ENCODE measurements at regions not wholly inside any gene's neighbourhood (a gene's known extent, or its start where the extent isn't known, plus 50 kb on each side); places are given as distances from the start of the nearest gene placed in this dataset.

- TF ChIP-seq ZNF362 (tag by site-specific recombination; IDR thresholded peaks at IDR 0.05) (no peak), ZNF404 (tag by site-specific recombination; IDR thresholded peaks at IDR 0.05) (no peak)
Observed at GRCh38 chrX:46070421-46070820, 474.8 kb downstream of the ZNF674 start (continued).

GRCh38 chrX:46059316-46059715 is 485.9 kb downstream of the ZNF674 start:
- no peak for TF ChIP-seq ATF2 (tag by site-specific recombination; IDR thresholded peaks at IDR 0.05; ENCODE audit: low read depth)
- no peak for TF ChIP-seq GLI4 (tag by site-specific recombination; IDR thresholded peaks at IDR 0.05)
- TF ChIP-seq SP3 (tag by site-specific recombination; IDR thresholded peaks at IDR 0.05): no peak
- TF ChIP-seq ZNF777 (tag by site-specific recombination; IDR thresholded peaks at IDR 0.05; ENCODE audit: borderline replicate concordance): no peak
- no peak for TF ChIP-seq ZNF830 (tag by site-specific recombination; IDR thresholded peaks at IDR 0.05; ENCODE audit: low read depth)
- no peak for TF ChIP-seq ZBTB26 (tag by site-specific recombination; optimal IDR thresholded peaks at IDR 0.05)
- TF ChIP-seq ZNF426 (tag by site-specific recombination; IDR thresholded peaks at IDR 0.05): no peak
- TF ChIP-seq KLF8 (tag by site-specific recombination; IDR thresholded peaks at IDR 0.05): no peak
- TF ChIP-seq ZEB2 (tag by site-specific recombination; IDR thresholded peaks at IDR 0.05): no peak
- no peak for TF ChIP-seq ZBTB11 (tag by site-specific recombination; conservative IDR thresholded peaks at IDR 0.05; ENCODE audit: low read depth)
- TF ChIP-seq ZBTB17 (tag by site-specific recombination; IDR thresholded peaks at IDR 0.05): no peak
- no peak for TF ChIP-seq ZNF692 (tag by site-specific recombination; IDR thresholded peaks at IDR 0.05)
- TF ChIP-seq ZNF621 (tag by site-specific recombination; IDR thresholded peaks at IDR 0.05): no peak
- no peaks in the 10 kb centered on the region for H3K4me1 ChIP-seq (ENCODE audit: control insufficient read depth, insufficient read depth, low read length)
- no peaks in the 10 kb centered on the region for H3K9me3 ChIP-seq (ENCODE audit: control insufficient read depth, insufficient read depth, low read depth, low read length)
- ChIA-PET POLR2A (no interaction called here), CTCF (no interaction called here)
- H3K27ac ChIP-seq (ENCODE audit: extremely low read depth, low read depth, low read length): no peak overlapping the region
- no peak overlapping the region for H3K4me3 ChIP-seq (ENCODE audit: low read depth, low read length)
- H3K36me3 ChIP-seq (ENCODE audit: control insufficient read depth in 2 of 2, insufficient read depth in 1 of 2, low read length in 2 of 2): no peaks in the 10 kb centered on the region

- Histone ChIP-seq H3K36me3 (ENCODE audit: control insufficient read depth in 2 of 2, insufficient read depth in 1 of 2, low read length in 2 of 2) (no peaks in the 10 kb centered on the region), H3K9me3 (ENCODE audit: control insufficient read depth, insufficient read depth, low read depth, low read length) (no peaks in the 10 kb centered on the region), H3K4me1 (ENCODE audit: control insufficient read depth, insufficient read depth, low read length) (no peaks in the 10 kb centered on the region), H3K27ac (ENCODE audit: extremely low read depth, low read depth, low read length) (no peak overlapping the region), H3K4me3 (ENCODE audit: low read depth, low read length) (no peak overlapping the region)
- CTCF ChIA-PET: no interaction called here
- POLR2A ChIA-PET: no interaction called here
- TF ChIP-seq AEBP2 (tag by site-specific recombination; IDR thresholded peaks at IDR 0.05; ENCODE audit: borderline replicate concordance) (no peak), ZNF501 (tag by site-specific recombination; IDR thresholded peaks at IDR 0.05) (no peak), TCF7L2 (IDR thresholded peaks at IDR 0.05; ENCODE audit: borderline replicate concordance, low read depth, low read length) (no peak), ZNF704 (tag by site-specific recombination; IDR thresholded peaks at IDR 0.05) (no peak), ZNF404 (tag by site-specific recombination; IDR thresholded peaks at IDR 0.05) (no peak), ZSCAN30 (tag by site-specific recombination; IDR thresholded peaks at IDR 0.05) (no peak), ZFP37 (tag by site-specific recombination; IDR thresholded peaks at IDR 0.05) (no peak), ZNF302 (tag by site-specific recombination; IDR thresholded peaks at IDR 0.05; ENCODE audit: low read depth) (no peak), RBAK (tag by site-specific recombination; IDR thresholded peaks at IDR 0.05) (no peak)
Observed at GRCh38 chrX:46044486-46044885, 500.7 kb downstream of the ZNF674 start.

Measured in HEK293 (cell line).